Astrocyte (in vitro differentiated cells and primary cell): ENCODE measurements at regions not wholly inside any gene's neighbourhood (a gene's known extent, or its start where the extent isn't known, plus 50 kb on each side); places are given as distances from the start of the nearest gene placed in this dataset.

Source experiments
- CTCF ChIP-seq: IDR thresholded peaks from 2 replicates; pipeline ENCODE4 v1.5.1; 2011; ENCODE audit warnings: low read depth, mild to moderate bottlenecking, inconsistent platforms, low read length, moderate library complexity; ENCODE audit not compliant: insufficient read depth
- EZH2 ChIP-seq: IDR thresholded peaks from 2 replicates; pipeline ENCODE4 v1.6.1; 2012; ENCODE audit warnings: mild to moderate bottlenecking, low read length, inconsistent platforms; ENCODE audit not compliant: insufficient read depth

GRCh38 chr14:66005900-66006434 lies 480.2 kb upstream of the CCDC196 start:
- TF ChIP-seq CTCF (no peak), EZH2 (no peak)
